ENCODE measurements at regions not wholly inside any gene's neighbourhood (a gene's known extent, or its start where the extent isn't known, plus 50 kb on each side); places are given as distances from the start of the nearest gene placed in this dataset.

GRCh38 chr2:191610756-191611155, 67.2 kb upstream of the NABP1 start:
- DNase-seq (ENCODE audit: low spot score): no peak

GRCh38 chr2:191611614-191612013, 66.3 kb upstream of the NABP1 start:
- DNase-seq (ENCODE audit: low spot score): no peak

- DNase-seq (ENCODE audit: low spot score): no peak
These were observed 65.4 kb upstream of the NABP1 start for GRCh38 chr2:191612496-191612895.

- no peak for DNase-seq (ENCODE audit: low spot score)
These were observed 63.2 kb upstream of the NABP1 start for GRCh38 chr2:191614759-191615158.

- no peak for DNase-seq (ENCODE audit: low spot score)
These were observed 62.3 kb upstream of the NABP1 start for GRCh38 chr2:191615596-191615995.

- DNase-seq (ENCODE audit: low spot score): no peak
These were observed 60.4 kb upstream of the NABP1 start for GRCh38 chr2:191617575-191617974.

- no peak for DNase-seq (ENCODE audit: low spot score)
These were observed 59.7 kb upstream of the NABP1 start for GRCh38 chr2:191618046-191618780.

- DNase-seq (ENCODE audit: low spot score): no peak
These were observed 59.1 kb upstream of the NABP1 start for GRCh38 chr2:191618786-191619185.

GRCh38 chr2:191620144-191620543, 57.8 kb upstream of the NABP1 start:
- DNase-seq (ENCODE audit: low spot score): no peak

- no peak for DNase-seq (ENCODE audit: low spot score)
These were observed 55.3 kb upstream of the NABP1 start for GRCh38 chr2:191622374-191623320.

GRCh38 chr2:191625016-191625415, 52.9 kb upstream of the NABP1 start:
- DNase-seq (ENCODE audit: low spot score): no peak

- DNase-seq (ENCODE audit: low spot score): no peak
These were observed 52.5 kb upstream of the NABP1 start for GRCh38 chr2:191625446-191625845.

- no peak for DNase-seq (ENCODE audit: low spot score)
These were observed 51.3 kb upstream of the NABP1 start for GRCh38 chr2:191626497-191627151.

- no peak for DNase-seq (ENCODE audit: low spot score)
These were observed 50.4 kb upstream of the NABP1 start for GRCh38 chr2:191627518-191627917.
